Stomach (tissue), 8 donors: ENCODE measurements at regions not wholly inside any gene's neighbourhood (a gene's known extent, or its start where the extent isn't known, plus 50 kb on each side); places are given as distances from the start of the nearest gene placed in this dataset.
"Not testable (repeated sequence)": the region's sequence is repeated elsewhere in the genome, so short reads cannot be mapped to it uniquely, and the experiment has no call there.

Experiments
- DNase-seq, 2 donors: peaks; one replicate each; pipeline versions ENCODE4 v3.0.0 to v3.0.0-alpha.2; 2013 to 2019
- H3K27ac ChIP-seq, 5 donors: fragments of 200-600 bp in 4 of 5; sonication (generic) in 4 of 5; one replicate each; pipeline ENCODE4 v1.5.1; 2013 to 2019; ENCODE audit warnings: mild to moderate bottlenecking in 1 of 5, moderate library complexity in 1 of 5
- H3K27me3 ChIP-seq, 3 donors: fragments of 200-600 bp; sonication (generic); one replicate each; pipeline ENCODE4 v1.5.1; 2017 to 2019; ENCODE audit warnings: mixed run types in 1 of 3
- H3K36me3 ChIP-seq, 4 donors: fragments of 200-600 bp; sonication (generic); 1 replicate in 3 of 4; 2 replicates in 1 of 4; pipeline ENCODE4 v1.5.1; 2016 to 2019
- H3K4me1 ChIP-seq, 4 donors: fragments of 200-600 bp; sonication (generic); one replicate each; pipeline ENCODE4 v1.5.1; 2016 to 2019
- H3K4me3 ChIP-seq, 4 donors: fragments of 200-600 bp; sonication (generic) in 3 of 4; one replicate each; pipeline ENCODE4 v1.5.1; 2016 to 2019; ENCODE audit warnings: mild to moderate bottlenecking in 1 of 4
- H3K9me3 ChIP-seq, 4 donors: fragments of 200-600 bp; sonication (generic); one replicate each; pipeline ENCODE4 v1.5.1; 2016 to 2019
- WGBS, 5 donors: extraction: QIAGEN DNeasy Blood & Tissue Kit in 3 of 5; methylation state at CpG; one replicate each; pipeline versions ENCODE4 v1.1.5 to v1.1.7; 2013 to 2018; 5-methylcytosine and 5-hydroxymethylcytosine counted together
- intact Hi-C: fragments of 100-400 bp; cut with DNase I; formaldehyde crosslinking; loops from one replicate; pipeline ENCODE4 v1.15.1; 2023; ENCODE audit warnings: low total_unique reads
- donor health status: healthy with polysubstance abuse.
- donor health status: Bipolar disorder and iron deficiency.
- donor health status: healthy.

DNA sequence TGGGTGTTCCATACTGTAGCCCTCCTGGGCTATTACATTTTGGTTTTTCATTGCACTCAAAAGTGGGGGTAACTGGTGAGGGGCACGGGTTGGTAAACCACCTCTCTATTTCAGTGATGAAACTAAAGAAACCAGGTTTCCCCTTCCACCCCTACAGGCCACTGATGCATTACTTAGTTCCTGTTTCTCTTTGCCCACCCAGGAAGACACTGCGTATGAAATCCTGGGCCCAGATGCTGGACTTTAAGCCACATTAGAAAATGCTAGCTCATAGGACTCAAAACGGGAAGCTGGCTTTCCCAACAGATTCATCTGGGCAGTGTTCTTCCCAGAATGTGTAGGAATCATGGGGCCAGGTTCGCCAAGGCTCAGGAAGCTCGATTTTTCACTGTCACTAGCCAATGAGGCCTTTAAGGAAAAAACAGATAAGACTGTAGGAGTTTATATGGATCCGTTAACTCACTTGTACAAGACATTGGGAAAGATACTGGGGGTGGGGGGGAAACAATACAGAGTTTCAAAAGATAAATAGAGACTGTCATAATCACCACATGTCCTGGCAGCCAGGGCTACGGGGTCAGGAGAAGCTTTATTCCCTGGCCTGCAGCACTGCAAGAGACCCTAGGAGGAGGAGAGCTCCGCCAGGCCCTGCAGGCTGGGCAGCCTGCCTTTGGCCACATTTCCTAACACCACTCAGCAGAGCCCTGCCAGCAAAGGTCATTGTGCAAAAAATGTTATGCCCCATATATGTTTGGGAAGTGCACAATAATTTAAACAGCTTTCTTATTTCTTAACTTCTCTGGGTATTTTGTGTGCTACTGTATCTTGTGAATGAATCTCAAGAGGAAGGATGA lies 228.5 kb upstream of the PLGLB2 start:
- DNase-seq, H3K36me3 ChIP-seq, H3K9me3 ChIP-seq, H3K4me3 ChIP-seq, H3K27ac ChIP-seq, intact Hi-C loops, H3K27me3 ChIP-seq, H3K4me1 ChIP-seq: not testable (repeated sequence)
- 79 to 93% (median 81%) methylated on average over 3 to 5 of the region's 8 CpGs for WGBS, 5 donors

DNA sequence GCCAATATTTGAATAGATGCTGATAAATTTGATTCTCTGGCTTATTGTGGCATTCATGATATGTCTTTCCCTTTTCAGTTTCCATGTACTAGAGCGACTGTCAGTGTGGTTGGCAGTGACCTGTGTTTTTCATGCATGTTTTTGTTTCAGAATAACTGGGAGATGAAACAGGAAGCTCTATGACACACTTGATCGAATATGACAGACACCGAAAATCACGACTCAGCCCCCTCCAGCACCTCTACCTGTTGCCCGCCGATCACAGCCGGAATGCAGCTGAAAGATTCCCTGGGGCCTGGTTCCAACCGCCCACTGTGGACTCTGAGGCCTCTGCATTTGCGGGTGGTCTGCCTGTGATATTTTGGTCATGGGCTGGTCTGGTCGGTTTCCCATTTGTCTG lies 226.8 kb upstream of the PLGLB2 start:
- intact Hi-C loops, H3K4me1 ChIP-seq, H3K4me3 ChIP-seq, H3K36me3 ChIP-seq, DNase-seq, H3K27me3 ChIP-seq, H3K9me3 ChIP-seq: not testable (repeated sequence)
- peak overlapping the region in 2 of 5 donors; percentile 26 to 42 for H3K27ac ChIP-seq
- WGBS, 5 donors, result 63 to 85% (median 77%) methylated on average over 9 of the region's 10 CpGs

DNA sequence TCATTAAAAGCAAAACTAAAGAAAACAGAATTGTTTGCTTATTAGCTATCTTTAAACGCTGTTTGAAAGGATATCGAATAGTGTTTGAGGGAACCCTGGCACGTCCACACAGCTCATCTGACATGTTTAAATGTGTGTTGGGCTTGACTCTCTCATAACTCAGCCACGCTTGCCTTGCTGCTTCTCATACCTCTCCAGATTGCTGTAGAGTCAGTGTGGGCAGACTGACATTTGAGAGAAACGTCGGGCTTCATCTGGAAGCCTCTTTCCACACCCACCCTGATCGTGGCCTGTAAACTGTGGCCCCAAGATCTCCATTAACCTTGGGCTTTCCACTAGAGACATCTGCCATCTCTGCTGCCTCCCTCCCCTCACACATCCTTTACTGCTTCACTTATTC lies 226.4 kb upstream of the PLGLB2 start:
- DNase-seq, H3K4me3 ChIP-seq, H3K27me3 ChIP-seq, H3K9me3 ChIP-seq, H3K36me3 ChIP-seq, intact Hi-C loops, H3K4me1 ChIP-seq: not testable (repeated sequence)
- WGBS, 5 donors, result 67 to 75% (median 72%) methylated on average over 4 to 7 of the region's 7 CpGs; no CpG with 5 or more reads in 1 of the 5 donors
- peak overlapping the region in 2 of 5 donors; percentile 26 to 42 for H3K27ac ChIP-seq

DNA sequence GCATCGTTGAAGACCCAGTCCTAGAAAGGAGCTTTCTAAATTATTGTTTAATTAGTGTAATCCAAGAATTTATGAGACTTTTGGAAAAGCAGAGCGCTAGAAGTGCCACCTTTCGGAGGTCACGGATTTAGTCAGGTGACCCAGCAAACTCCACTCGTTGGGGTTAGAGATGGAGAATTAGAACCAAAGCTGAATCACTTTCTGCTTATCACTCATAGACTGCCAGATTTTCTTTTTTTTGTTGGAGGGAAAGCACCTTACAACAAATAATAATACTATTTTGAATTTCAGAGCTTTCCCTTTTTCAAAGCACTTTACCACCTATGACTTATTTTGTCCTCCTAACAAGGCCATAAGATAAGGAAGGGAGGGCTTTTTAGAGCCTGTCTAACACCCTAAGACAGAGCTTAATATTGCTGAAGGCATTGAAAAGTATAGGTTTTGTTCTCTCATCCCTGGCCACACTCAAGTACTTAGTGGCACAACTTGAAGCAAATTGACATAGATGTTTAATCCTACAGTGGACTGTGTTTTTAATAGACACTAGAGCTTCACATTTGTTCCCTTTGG lies 223.2 kb upstream of the PLGLB2 start:
- intact Hi-C loops, H3K9me3 ChIP-seq, H3K36me3 ChIP-seq, H3K27me3 ChIP-seq, H3K27ac ChIP-seq, H3K4me3 ChIP-seq, DNase-seq, H3K4me1 ChIP-seq: not testable (repeated sequence)
- WGBS, 5 donors, result 83 to 88% (median 86%) methylated on average over 5 of the region's 5 CpGs; no CpG with 5 or more reads in 1 of the 5 donors

DNA sequence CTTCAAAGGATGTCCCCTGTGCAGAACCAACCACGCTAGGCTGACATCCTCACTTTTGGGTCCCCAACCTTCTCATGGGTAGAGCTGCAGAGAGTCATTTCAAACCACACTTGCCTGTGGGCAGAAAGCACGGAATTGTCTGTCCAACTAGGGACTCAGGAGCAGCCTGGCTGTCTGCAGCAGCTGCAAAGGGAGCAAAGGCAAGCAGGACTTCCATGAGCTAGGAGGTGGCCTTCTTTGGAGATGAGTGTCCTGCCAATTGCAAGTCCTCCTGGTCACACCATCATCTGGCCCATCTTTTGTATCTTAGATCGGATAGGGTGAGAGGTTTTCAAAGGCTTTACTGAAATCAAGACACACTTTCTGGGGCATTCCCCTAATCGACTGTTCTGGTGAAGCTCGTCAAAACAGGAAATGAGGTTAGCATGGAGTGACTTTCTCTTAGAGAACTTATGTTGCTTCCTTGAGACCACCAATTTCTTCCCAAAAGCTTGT lies 222.3 kb upstream of the PLGLB2 start:
- H3K9me3 ChIP-seq, H3K4me1 ChIP-seq, DNase-seq, intact Hi-C loops, H3K27me3 ChIP-seq, H3K4me3 ChIP-seq, H3K36me3 ChIP-seq: not testable (repeated sequence)
- 79 to 88% (median 80%) methylated on average over 1 to 4 of the region's 5 CpGs; no CpG with 5 or more reads in 1 of the 5 donors for WGBS, 5 donors
- peak overlapping the region in 1 of 5 donors; percentile 38 for H3K27ac ChIP-seq

DNA sequence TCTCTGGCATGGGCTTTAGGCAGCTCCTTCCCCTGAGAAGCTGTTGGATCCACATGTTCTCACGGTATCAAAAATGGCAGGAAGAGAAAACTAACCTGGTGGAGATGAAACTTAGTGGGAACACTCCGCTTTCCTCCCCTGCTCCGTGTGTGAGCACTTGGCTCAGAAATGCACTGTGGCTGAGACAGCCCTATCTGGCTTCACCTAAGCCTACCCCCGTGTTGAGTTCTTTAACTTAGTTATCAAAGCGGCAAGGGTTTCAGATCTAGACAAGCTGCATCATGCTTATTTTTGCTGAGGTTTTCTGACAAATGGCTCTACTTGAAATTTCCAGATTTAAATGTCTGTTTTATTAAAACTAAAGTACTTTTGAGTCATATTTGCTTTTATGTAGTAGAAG lies 221.6 kb upstream of the PLGLB2 start:
- H3K4me3 ChIP-seq, DNase-seq, H3K4me1 ChIP-seq, intact Hi-C loops, H3K36me3 ChIP-seq, H3K9me3 ChIP-seq, H3K27me3 ChIP-seq, H3K27ac ChIP-seq: not testable (repeated sequence)
- WGBS, 5 donors, result 83 to 94% methylated on average over 1 to 2 of the region's 5 CpGs; no CpG with 5 or more reads in 3 of the 5 donors

DNA sequence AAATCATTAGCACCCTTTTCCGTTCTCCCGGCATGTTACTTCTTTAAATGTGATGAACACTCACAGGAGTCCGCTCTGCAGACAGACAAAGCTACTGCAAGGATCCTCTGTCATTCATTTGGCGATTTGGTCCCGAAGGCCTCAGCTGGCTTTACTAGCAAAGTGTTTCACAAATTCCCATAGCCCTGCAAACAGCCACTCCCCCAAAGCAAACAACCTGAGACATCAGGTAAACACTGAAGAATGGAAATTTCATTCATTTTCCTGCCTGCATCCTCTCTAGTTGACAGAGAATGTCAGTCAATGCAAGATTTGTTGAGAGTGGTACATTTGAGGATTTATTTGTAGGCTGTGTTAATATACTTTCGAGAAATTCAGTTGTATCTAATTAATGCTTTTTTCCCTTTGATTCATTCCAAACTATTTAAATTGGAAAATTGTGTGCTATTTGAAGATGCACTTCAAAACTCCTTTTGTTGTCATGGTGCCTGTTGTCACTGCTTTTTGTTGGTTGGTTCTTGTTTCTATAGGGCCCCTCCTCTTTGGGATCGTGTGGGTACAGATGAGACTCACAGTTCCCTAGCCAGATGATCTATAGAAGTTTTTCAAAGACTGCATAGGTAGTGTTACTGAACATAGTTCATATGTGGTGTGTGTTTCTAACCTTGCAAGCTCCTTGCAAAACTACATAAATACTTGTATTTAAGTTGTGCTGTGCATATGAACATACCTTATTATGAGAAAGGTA lies 215.7 kb upstream of the PLGLB2 start:
- H3K9me3 ChIP-seq, DNase-seq, intact Hi-C loops, H3K27ac ChIP-seq, H3K4me1 ChIP-seq, H3K36me3 ChIP-seq, H3K4me3 ChIP-seq, H3K27me3 ChIP-seq: not testable (repeated sequence)
- 42 to 88% (median 62%) methylated on average over 2 to 5 of the region's 7 CpGs for WGBS, 5 donors

DNA sequence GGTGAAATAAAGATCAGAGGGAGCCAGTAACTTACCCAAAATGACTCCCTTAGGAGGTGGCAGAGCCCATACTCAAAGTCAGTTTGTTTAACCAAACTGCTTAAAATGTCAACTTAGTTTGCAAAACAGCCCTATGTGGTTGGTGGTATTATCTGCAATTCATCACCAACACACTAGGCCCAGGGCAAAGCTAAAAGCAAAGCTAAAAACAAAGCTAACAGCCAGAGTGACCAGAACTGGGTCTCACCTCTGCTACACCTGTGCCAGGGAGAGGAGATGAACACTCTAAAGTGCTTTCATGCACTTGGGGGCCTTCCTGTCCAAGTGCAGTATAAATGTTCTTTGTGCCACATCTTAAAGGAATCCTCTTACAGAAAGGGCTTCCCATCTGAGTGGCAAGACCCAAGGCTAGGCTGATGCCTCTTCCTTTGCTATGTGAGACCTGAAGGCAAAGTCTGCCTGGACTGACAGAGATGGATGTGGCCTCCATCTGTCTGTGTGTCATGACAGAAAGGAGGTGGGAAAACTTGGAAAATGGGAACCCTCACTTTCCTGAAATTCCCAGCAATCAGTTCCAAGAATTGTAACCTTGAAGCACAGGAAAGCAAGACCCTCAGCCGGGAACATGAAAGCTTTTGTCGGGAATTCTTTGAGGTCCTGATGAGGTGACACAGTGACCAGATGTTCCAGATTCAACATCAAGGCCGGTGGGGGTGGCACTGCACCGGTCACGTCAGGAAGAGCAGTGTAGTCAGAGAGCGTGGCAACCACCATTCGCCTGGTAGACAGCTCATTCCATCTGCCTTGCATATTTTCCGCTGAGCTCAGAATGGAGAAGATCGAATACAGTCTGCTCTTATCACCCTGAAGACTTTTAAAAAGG lies 214.3 kb upstream of the PLGLB2 start:
- H3K4me1 ChIP-seq, H3K27ac ChIP-seq, H3K27me3 ChIP-seq, H3K36me3 ChIP-seq, H3K9me3 ChIP-seq, intact Hi-C loops, H3K4me3 ChIP-seq: not testable (repeated sequence)
- WGBS, 5 donors, result 57 to 68% (median 63%) methylated on average over 1 to 7 of the region's 9 CpGs; no CpG with 5 or more reads in 1 of the 5 donors
- DNase-seq, result peak in 1 of 2 donors; percentile 9

DNA sequence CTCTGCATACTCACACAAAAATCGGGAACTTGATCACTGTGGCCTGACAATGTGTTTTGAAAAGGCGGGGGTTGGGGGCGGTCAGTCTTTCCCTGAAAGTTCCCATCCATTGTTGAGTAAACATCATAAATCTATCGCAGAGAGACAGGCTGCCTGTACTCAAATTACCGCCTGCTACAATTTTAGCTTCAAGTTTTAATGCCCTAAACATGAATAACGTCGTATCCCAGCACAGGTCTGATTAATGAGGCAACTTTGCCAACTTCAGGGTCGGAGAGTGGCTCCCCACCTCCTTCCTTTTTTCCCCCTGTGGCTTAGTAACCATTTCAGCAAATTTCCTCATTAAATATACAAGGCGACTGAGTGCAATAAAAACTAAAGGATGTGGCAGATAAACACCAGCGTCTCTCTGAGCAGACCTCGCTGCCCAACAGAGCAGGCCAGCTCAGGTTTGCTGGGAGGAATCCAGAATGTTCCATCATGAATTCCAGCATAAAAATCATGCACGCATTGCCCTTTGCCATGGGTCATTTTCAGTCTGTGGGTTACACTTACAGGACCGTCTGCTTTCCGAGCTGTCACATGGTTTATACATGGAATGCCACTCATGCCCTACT lies 213.5 kb upstream of the PLGLB2 start:
- H3K4me1 ChIP-seq, H3K36me3 ChIP-seq, H3K27ac ChIP-seq, intact Hi-C loops, H3K27me3 ChIP-seq, DNase-seq, H3K4me3 ChIP-seq, H3K9me3 ChIP-seq: not testable (repeated sequence)
- WGBS, 5 donors, result 80% methylated on average over 1 of the region's 14 CpGs; no CpG with 5 or more reads in 4 of the 5 donors

DNA sequence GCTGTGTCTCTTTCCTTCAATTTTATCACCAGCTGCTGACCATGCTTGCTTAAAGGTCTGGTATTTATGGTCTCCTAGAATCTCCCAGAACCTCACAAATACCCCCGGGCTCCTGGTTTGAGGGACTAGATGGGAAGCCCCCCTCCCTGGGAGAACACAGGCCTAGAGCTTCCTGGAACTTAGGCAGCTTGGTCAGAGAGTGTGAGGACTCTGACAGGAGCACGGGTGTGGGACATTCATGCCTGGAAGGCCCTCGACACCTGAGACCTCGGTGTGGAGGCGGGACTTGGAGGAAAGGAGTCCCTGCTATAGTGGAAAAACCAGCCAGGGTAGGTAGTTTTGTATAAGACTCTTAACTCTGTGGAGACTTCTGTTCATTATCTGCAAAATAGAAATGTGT lies 211.5 kb upstream of the PLGLB2 start:
- DNase-seq, H3K27me3 ChIP-seq, H3K4me1 ChIP-seq, H3K4me3 ChIP-seq, intact Hi-C loops, H3K36me3 ChIP-seq, H3K27ac ChIP-seq, H3K9me3 ChIP-seq: not testable (repeated sequence)
- 39 to 50% (median 49%) methylated on average over 1 to 5 of the region's 5 CpGs; no CpG with 5 or more reads in 2 of the 5 donors for WGBS, 5 donors
